ENCODE measurements at regions not wholly inside any gene's neighbourhood (a gene's known extent, or its start where the extent isn't known, plus 50 kb on each side); places are given as distances from the start of the nearest gene placed in this dataset.

GRCh38 chr3:153670577-153670976 is 450.6 kb upstream of the ARHGEF26 start:
- no peak for DNase-seq

- no peak for DNase-seq
Observed at GRCh38 chr3:153673853-153674252, 447.3 kb upstream of the ARHGEF26 start.

- no peak for DNase-seq
Observed at GRCh38 chr3:153679714-153680113, 441.5 kb upstream of the ARHGEF26 start.

GRCh38 chr3:153680526-153680925 is 440.7 kb upstream of the ARHGEF26 start:
- no peak for DNase-seq

GRCh38 chr3:153681057-153681456 is 440.1 kb upstream of the ARHGEF26 start:
- no peak for DNase-seq

GRCh38 chr3:153688301-153689120 is 432.7 kb upstream of the ARHGEF26 start:
- DNase-seq: peak in 1 of 2 experiments; percentile 11

GRCh38 chr3:153693207-153693606 is 428.0 kb upstream of the ARHGEF26 start:
- no peak for DNase-seq

GRCh38 chr3:153702106-153702505 is 419.1 kb upstream of the ARHGEF26 start:
- DNase-seq: no peak

- DNase-seq: no peak
Observed at GRCh38 chr3:153704115-153704514, 417.1 kb upstream of the ARHGEF26 start.

GRCh38 chr3:153706706-153707105 is 414.5 kb upstream of the ARHGEF26 start:
- DNase-seq: no peak

GRCh38 chr3:153714016-153714415 is 407.2 kb upstream of the ARHGEF26 start:
- no peak for DNase-seq

- no peak for DNase-seq
Observed at GRCh38 chr3:153714588-153715290, 406.5 kb upstream of the ARHGEF26 start.

- no peak for DNase-seq
Observed at GRCh38 chr3:153722157-153722556, 399.0 kb upstream of the ARHGEF26 start.

GRCh38 chr3:153731071-153731470 is 390.1 kb upstream of the ARHGEF26 start:
- DNase-seq: no peak

GRCh38 chr3:153734777-153735551 is 386.2 kb upstream of the ARHGEF26 start:
- DNase-seq: no peak

- DNase-seq: no peak
Observed at GRCh38 chr3:153740109-153740508, 381.1 kb upstream of the ARHGEF26 start.

- DNase-seq: no peak
Observed at GRCh38 chr3:153744889-153745288, 376.3 kb upstream of the ARHGEF26 start.

- no peak for DNase-seq
Observed at GRCh38 chr3:153746211-153746610, 375.0 kb upstream of the ARHGEF26 start.

- DNase-seq: peak in 1 of 2 experiments; percentile 63
Observed at GRCh38 chr3:153749070-153749610, 372.1 kb upstream of the ARHGEF26 start.

- DNase-seq: peak in 1 of 2 experiments; percentile 7
Observed at GRCh38 chr3:153752405-153753027, 368.7 kb upstream of the ARHGEF26 start.

- DNase-seq: no peak
Observed at GRCh38 chr3:153753035-153753434, 368.2 kb upstream of the ARHGEF26 start.

GRCh38 chr3:153756816-153757215 is 364.4 kb upstream of the ARHGEF26 start:
- DNase-seq: no peak

- DNase-seq: no peak
Observed at GRCh38 chr3:153757839-153758238, 363.4 kb upstream of the ARHGEF26 start.
